ENCODE measurements at regions not wholly inside any gene's neighbourhood (a gene's known extent, or its start where the extent isn't known, plus 50 kb on each side); places are given as distances from the start of the nearest gene placed in this dataset.

GRCh38 chr5:60010853-60011252 is 117.3 kb upstream of the PDE4D start:
- H3K4me3 ChIP-seq, result no peak overlapping the region
- H3K79me2 ChIP-seq, result no peaks in the 10 kb centered on the region
- no peak for DNase-seq (ENCODE audit: low spot score)
- H3K27ac ChIP-seq, result no peak overlapping the region
- H3K27me3 ChIP-seq, result no peaks in the 10 kb centered on the region
- no peak overlapping the region for H3K4me2 ChIP-seq
- no peaks in the 10 kb centered on the region for H3K36me3 ChIP-seq (replicated peaks; ENCODE audit: insufficient read depth, low read depth)
- no peaks in the 10 kb centered on the region for H3K4me1 ChIP-seq (ENCODE audit: insufficient read depth)
- TF ChIP-seq CTCF (IDR thresholded peaks at IDR 0.05; ENCODE audit: poor library complexity) (no peak), EZH2 (IDR thresholded peaks at IDR 0.05; ENCODE audit: borderline replicate concordance) (no peak), EZH2phosphoT487 (IDR thresholded peaks at IDR 0.05; ENCODE audit: low read depth, severe bottlenecking, unreplicated experiment) (no peak)
- no peaks in the 10 kb centered on the region for H4K20me1 ChIP-seq (ENCODE audit: insufficient read depth, poor library complexity, severe bottlenecking)
- H3K9me2 ChIP-seq (replicated peaks; ENCODE audit: insufficient read depth), result no peaks in the 10 kb centered on the region
- no peak overlapping the region for H2AFZ ChIP-seq
- no peaks in the 10 kb centered on the region for H3K9me3 ChIP-seq (ENCODE audit: low read depth)

- Histone ChIP-seq H3K27me3 (no peaks in the 10 kb centered on the region), H3K27ac (no peak overlapping the region), H3K36me3 (replicated peaks; ENCODE audit: insufficient read depth, low read depth) (no peaks in the 10 kb centered on the region), H2AFZ (no peak overlapping the region), H3K4me1 (ENCODE audit: insufficient read depth) (no peaks in the 10 kb centered on the region), H3K9me3 (ENCODE audit: low read depth) (no peaks in the 10 kb centered on the region), H3K79me2 (no peaks in the 10 kb centered on the region), H3K4me3 (no peak overlapping the region), H4K20me1 (ENCODE audit: insufficient read depth, poor library complexity, severe bottlenecking) (no peaks in the 10 kb centered on the region), H3K9me2 (replicated peaks; ENCODE audit: insufficient read depth) (no peaks in the 10 kb centered on the region), H3K4me2 (no peak overlapping the region)
- no peak for TF ChIP-seq CTCF (IDR thresholded peaks at IDR 0.05; ENCODE audit: poor library complexity)
- TF ChIP-seq EZH2phosphoT487 (IDR thresholded peaks at IDR 0.05; ENCODE audit: low read depth, severe bottlenecking, unreplicated experiment), result no peak
- no peak for TF ChIP-seq EZH2 (IDR thresholded peaks at IDR 0.05; ENCODE audit: borderline replicate concordance)
- DNase-seq (ENCODE audit: low spot score), result no peak
- 89% methylated on average over 1 of the region's 1 CpG for WGBS (ENCODE audit: low lambda C conversion rate, missing lambda C conversion rate)
These were observed 116.8 kb upstream of the PDE4D start for GRCh38 chr5:60010328-60010727.

GRCh38 chr5:60007729-60008128 is 114.2 kb upstream of the PDE4D start:
- Histone ChIP-seq H4K20me1 (ENCODE audit: insufficient read depth, poor library complexity, severe bottlenecking) (no peaks in the 10 kb centered on the region), H3K9me2 (replicated peaks; ENCODE audit: insufficient read depth) (no peaks in the 10 kb centered on the region), H3K79me2 (no peaks in the 10 kb centered on the region), H3K4me1 (ENCODE audit: insufficient read depth) (no peaks in the 10 kb centered on the region), H3K4me3 (no peak overlapping the region), H3K9me3 (ENCODE audit: low read depth) (no peaks in the 10 kb centered on the region), H3K36me3 (replicated peaks; ENCODE audit: insufficient read depth, low read depth) (no peaks in the 10 kb centered on the region), H3K27me3 (no peaks in the 10 kb centered on the region), H2AFZ (no peak overlapping the region), H3K4me2 (no peak overlapping the region), H3K27ac (no peak overlapping the region)
- no peak for DNase-seq (ENCODE audit: low spot score)
- WGBS (ENCODE audit: low lambda C conversion rate, missing lambda C conversion rate), result 79% methylated on average over 2 of the region's 2 CpGs
- TF ChIP-seq EZH2phosphoT487 (IDR thresholded peaks at IDR 0.05; ENCODE audit: low read depth, severe bottlenecking, unreplicated experiment) (no peak), CTCF (IDR thresholded peaks at IDR 0.05; ENCODE audit: poor library complexity) (no peak), EZH2 (IDR thresholded peaks at IDR 0.05; ENCODE audit: borderline replicate concordance) (no peak)

- no peak overlapping the region for H3K4me2 ChIP-seq
- no peaks in the 10 kb centered on the region for H3K36me3 ChIP-seq (replicated peaks; ENCODE audit: insufficient read depth, low read depth)
- H3K9me2 ChIP-seq (replicated peaks; ENCODE audit: insufficient read depth), result no peaks in the 10 kb centered on the region
- H3K27me3 ChIP-seq, result no peaks in the 10 kb centered on the region
- no peaks in the 10 kb centered on the region for H4K20me1 ChIP-seq (ENCODE audit: insufficient read depth, poor library complexity, severe bottlenecking)
- DNase-seq (ENCODE audit: low spot score), result peak; percentile 27
- H3K9me3 ChIP-seq (ENCODE audit: low read depth), result no peaks in the 10 kb centered on the region
- H3K4me3 ChIP-seq, result no peak overlapping the region
- TF ChIP-seq EZH2 (IDR thresholded peaks at IDR 0.05; ENCODE audit: borderline replicate concordance) (no peak), EZH2phosphoT487 (IDR thresholded peaks at IDR 0.05; ENCODE audit: low read depth, severe bottlenecking, unreplicated experiment) (no peak), CTCF (IDR thresholded peaks at IDR 0.05; ENCODE audit: poor library complexity) (no peak)
- H3K79me2 ChIP-seq, result no peaks in the 10 kb centered on the region
- peak overlapping the region; percentile 42 for H3K27ac ChIP-seq
- 55% methylated on average over 2 of the region's 2 CpGs for WGBS (ENCODE audit: low lambda C conversion rate, missing lambda C conversion rate)
- no peak overlapping the region for H2AFZ ChIP-seq
- H3K4me1 ChIP-seq (ENCODE audit: insufficient read depth), result no peaks in the 10 kb centered on the region
These were observed 105.5 kb upstream of the PDE4D start for GRCh38 chr5:59999056-59999455.
